Fibroblast of the aortic adventitia (primary cell): ENCODE measurements at regions not wholly inside any gene's neighbourhood (a gene's known extent, or its start where the extent isn't known, plus 50 kb on each side); places are given as distances from the start of the nearest gene placed in this dataset.

ENCODE experiments used
- DNase-seq: peaks from one replicate; pipeline ENCODE4 v3.0.0-alpha.2; 2010; ENCODE audit warnings: low read depth
- H3K4me3 ChIP-seq: 2 replicates; pipeline ENCODE4 v1.5.1; 2011; ENCODE audit warnings: low read depth, mild to moderate bottlenecking, control low read depth, low read length, moderate library complexity
- TF ChIP-seq, protein P1 (sequence below): IDR thresholded peaks from 2 replicates; pipeline ENCODE4 v1.5.1; 2011; ENCODE audit warnings: mild to moderate bottlenecking, low read length, control low read depth, inconsistent platforms; ENCODE audit not compliant: insufficient read depth

- H3K4me3 ChIP-seq: no peak overlapping the region
- no peak for DNase-seq
- TF ChIP-seq, protein P1, sequence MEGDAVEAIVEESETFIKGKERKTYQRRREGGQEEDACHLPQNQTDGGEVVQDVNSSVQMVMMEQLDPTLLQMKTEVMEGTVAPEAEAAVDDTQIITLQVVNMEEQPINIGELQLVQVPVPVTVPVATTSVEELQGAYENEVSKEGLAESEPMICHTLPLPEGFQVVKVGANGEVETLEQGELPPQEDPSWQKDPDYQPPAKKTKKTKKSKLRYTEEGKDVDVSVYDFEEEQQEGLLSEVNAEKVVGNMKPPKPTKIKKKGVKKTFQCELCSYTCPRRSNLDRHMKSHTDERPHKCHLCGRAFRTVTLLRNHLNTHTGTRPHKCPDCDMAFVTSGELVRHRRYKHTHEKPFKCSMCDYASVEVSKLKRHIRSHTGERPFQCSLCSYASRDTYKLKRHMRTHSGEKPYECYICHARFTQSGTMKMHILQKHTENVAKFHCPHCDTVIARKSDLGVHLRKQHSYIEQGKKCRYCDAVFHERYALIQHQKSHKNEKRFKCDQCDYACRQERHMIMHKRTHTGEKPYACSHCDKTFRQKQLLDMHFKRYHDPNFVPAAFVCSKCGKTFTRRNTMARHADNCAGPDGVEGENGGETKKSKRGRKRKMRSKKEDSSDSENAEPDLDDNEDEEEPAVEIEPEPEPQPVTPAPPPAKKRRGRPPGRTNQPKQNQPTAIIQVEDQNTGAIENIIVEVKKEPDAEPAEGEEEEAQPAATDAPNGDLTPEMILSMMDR: no peak
These were observed 218.5 kb downstream of the PHLDA1 start for GRCh38 chr12:75813072-75813471.

DNA sequence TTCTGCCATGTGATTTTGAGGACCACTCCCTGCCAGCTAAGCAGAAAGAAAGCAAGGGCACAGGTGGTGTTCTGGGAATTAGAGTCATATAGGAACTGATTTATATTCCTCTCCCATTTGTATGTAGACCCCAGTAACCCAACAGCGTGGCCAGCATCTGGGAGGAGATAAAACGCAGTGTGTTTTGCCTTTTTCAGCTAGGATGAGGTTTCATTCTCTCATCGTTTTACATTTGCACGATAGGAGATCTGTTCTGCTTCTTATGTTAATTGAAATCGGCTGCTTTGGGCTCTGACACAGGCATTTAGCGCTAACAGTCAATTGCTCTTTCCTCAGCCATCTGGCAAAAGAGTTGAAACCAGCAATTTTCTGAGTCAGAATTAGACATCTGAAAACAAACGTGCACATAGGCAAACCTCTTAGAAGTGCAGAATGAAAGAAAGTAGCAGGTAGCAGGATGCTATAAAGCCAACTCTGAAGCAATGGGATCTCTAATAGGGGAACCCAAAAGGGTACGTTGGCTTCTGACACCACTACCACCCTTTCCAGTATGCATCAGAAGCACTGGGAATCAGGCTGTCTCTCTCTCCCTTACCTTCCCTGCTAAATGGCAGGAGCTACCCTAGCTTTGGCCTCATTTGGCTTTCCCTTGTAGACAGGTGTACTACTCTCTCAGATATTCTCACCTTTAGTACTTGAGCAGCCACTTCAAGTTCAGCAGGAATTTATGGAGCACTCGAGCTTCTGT lies 219.1 kb downstream of the PHLDA1 start:
- TF ChIP-seq, protein P1: no peak
- DNase-seq: peak; percentile 89
- no peak overlapping the region for H3K4me3 ChIP-seq

- TF ChIP-seq, protein P1: no peak
- no peak for DNase-seq
- no peak overlapping the region for H3K4me3 ChIP-seq
These were observed 221.8 kb downstream of the PHLDA1 start for GRCh38 chr12:75809746-75810145.

- DNase-seq: no peak
- TF ChIP-seq, protein P1: no peak
- H3K4me3 ChIP-seq: no peak overlapping the region
These were observed 224.1 kb downstream of the PHLDA1 start for GRCh38 chr12:75807494-75807893.

DNA sequence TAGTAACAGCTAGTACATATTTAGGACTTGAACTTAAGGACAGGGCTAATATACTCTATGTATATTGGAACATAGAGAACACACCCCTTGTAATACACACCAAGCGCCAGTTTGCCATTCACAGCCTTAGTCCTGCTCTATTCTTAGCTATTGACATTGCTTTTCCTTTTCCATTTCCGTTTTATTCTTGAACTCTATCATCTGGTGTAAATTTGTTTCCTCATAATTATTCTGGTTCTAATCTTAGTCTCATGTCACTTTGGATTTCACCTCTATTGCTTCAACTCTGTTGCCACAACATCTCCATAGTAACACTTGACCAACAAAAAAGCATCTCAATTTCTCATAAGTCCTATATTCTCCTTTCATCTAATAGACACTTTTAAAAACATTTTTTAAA lies 225.7 kb downstream of the PHLDA1 start:
- H3K4me3 ChIP-seq: no peak overlapping the region
- DNase-seq: no peak
- TF ChIP-seq, protein P1: no peak

GRCh38 chr12:75805320-75805719 lies 226.3 kb downstream of the PHLDA1 start:
- TF ChIP-seq, protein P1: no peak
- DNase-seq: no peak
- no peak overlapping the region for H3K4me3 ChIP-seq
